Panc1 (cell line): ENCODE measurements at regions not wholly inside any gene's neighbourhood (a gene's known extent, or its start where the extent isn't known, plus 50 kb on each side); places are given as distances from the start of the nearest gene placed in this dataset.

ENCODE experiments used
- POLR2AphosphoS5 ChIP-seq: IDR thresholded peaks from 2 replicates; pipeline ENCODE4 v1.6.1; 2012; ENCODE audit warnings: mild to moderate bottlenecking, low read depth, low read length, moderate library complexity
- REST ChIP-seq, 2 experiments: IDR thresholded peaks; 2 replicates each; pipeline ENCODE4 v1.6.1; 2011 to 2012; ENCODE audit warnings: low read depth in 2 of 2, control low read depth in 1 of 2, low read length in 1 of 2, mild to moderate bottlenecking in 1 of 2, moderate library complexity in 1 of 2; ENCODE audit not compliant: insufficient read depth in 1 of 2
- TCF7L2 ChIP-seq: IDR thresholded peaks from 2 replicates; pipeline ENCODE4 v1.6.1; 2011; ENCODE audit warnings: mild to moderate bottlenecking, low read depth, low read length, inconsistent platforms
- TF ChIP-seq, protein P1 (sequence below): fragments of 450-650 bp; IDR thresholded peaks from 2 replicates; pipeline ENCODE4 v1.5.1; 2017; ENCODE audit warnings: mild to moderate bottlenecking

- TF ChIP-seq, protein P1, sequence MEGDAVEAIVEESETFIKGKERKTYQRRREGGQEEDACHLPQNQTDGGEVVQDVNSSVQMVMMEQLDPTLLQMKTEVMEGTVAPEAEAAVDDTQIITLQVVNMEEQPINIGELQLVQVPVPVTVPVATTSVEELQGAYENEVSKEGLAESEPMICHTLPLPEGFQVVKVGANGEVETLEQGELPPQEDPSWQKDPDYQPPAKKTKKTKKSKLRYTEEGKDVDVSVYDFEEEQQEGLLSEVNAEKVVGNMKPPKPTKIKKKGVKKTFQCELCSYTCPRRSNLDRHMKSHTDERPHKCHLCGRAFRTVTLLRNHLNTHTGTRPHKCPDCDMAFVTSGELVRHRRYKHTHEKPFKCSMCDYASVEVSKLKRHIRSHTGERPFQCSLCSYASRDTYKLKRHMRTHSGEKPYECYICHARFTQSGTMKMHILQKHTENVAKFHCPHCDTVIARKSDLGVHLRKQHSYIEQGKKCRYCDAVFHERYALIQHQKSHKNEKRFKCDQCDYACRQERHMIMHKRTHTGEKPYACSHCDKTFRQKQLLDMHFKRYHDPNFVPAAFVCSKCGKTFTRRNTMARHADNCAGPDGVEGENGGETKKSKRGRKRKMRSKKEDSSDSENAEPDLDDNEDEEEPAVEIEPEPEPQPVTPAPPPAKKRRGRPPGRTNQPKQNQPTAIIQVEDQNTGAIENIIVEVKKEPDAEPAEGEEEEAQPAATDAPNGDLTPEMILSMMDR = no peak
- no peak for TF ChIP-seq POLR2AphosphoS5
- no peak for TF ChIP-seq REST (IDR thresholded peaks at IDR 0.05; ENCODE audit: insufficient read depth in 1 of 2, low read depth in 2 of 2, low read length in 1 of 2)
- no peak for TF ChIP-seq TCF7L2
Measured at GRCh38 chr18:78407466-78407844, 572.2 kb upstream of the SALL3 start.
